HG03457 (cell line): ENCODE measurements at regions not wholly inside any gene's neighbourhood (a gene's known extent, or its start where the extent isn't known, plus 50 kb on each side); places are given as distances from the start of the nearest gene placed in this dataset.

ENCODE experiments used
- ATAC-seq: cut with Tn5 transposase; IDR thresholded peaks from one replicate; pipeline ENCODE4 v1.9.1; 2021; ENCODE audit warnings: moderate number of reproducible peaks; ENCODE audit not compliant: unreplicated experiment

GRCh38 chr6:99091985-99092384 lies 144.2 kb upstream of the FBXL4 start:
- peak; percentile 90 for ATAC-seq

GRCh38 chr6:99080191-99080590 lies 132.4 kb upstream of the FBXL4 start:
- no peak for ATAC-seq

- ATAC-seq = no peak
Measured at GRCh38 chr6:99079058-99079457, 131.3 kb upstream of the FBXL4 start.

DNA sequence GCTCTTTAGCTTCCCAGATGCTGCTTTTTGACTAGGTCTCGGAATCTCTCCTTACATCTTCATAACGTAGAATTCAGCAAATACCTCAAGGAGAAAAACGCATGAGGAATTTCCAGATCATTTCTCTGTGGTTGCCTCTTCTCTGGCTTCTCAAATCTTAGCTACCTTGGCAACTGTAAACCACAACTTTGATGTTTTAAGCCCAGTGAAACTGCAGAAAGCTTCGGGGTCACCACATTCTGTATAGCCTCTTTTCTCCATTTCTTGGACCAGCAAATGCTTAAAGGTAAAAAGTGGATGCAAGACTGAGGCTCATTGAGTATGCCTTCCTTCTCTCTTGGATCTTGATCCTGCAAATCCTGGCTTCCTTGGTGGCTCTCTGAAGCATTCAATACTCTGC lies 125.5 kb upstream of the FBXL4 start:
- ATAC-seq = no peak

- ATAC-seq = no peak
Measured at GRCh38 chr6:99066044-99066443, 118.3 kb upstream of the FBXL4 start.

DNA sequence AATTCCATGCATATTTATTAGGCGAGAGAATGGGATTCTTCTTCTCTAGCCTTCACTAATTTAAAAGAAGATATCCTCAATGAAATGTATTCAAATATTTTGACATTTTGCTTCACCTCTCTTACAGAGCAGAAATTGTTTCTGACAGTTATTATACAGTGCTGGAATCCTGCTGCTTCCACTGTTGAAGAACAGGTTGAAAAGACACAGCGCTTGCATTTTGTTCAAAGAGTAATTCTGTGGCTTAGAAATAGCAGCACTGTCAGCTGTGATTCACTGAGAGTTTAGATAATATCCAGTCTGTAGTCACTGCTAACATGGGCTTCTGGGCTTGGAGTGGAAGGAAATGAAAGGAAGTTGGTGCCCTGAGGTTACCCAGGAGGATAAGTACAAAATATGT lies 117.1 kb upstream of the FBXL4 start:
- ATAC-seq = no peak

DNA sequence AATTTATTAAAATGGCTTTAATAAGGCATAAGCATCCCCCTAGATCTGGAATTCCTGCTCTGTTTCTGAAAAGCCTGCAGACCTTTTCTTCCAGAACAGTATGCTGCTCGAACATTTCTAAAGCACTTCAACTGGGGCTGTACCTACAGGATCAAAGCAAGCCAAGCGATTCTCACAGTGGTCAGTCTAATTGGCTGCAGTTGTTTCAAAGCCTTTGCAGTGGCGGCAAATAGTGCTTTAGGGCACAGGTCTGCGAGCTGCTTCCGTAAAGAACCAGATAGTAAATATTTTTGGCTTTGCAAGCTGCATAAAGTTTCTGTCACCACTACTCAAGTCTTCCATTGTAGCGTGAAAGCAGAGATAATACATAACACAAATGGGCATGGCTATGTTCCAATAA lies 88.9 kb upstream of the FBXL4 start:
- ATAC-seq = no peak

DNA sequence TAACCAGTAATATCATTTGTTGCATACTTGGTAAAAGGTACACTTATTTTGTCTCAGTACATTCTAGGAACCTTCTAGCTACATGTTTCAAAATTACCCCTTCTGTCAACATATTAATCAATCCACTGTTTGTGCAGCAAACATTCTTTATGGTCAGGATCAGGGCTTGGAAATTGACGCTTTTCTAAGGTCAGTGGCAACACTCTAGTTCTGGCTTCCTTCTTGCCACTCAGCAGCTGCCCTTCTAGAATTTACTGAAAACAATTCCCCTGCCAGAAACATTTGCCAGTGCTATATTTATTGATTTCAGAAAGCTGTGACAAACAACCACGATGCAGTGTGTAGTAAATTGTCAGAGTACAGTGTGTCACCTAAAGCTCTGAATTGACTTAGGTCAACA lies 84.7 kb upstream of the FBXL4 start:
- ATAC-seq = no peak

DNA sequence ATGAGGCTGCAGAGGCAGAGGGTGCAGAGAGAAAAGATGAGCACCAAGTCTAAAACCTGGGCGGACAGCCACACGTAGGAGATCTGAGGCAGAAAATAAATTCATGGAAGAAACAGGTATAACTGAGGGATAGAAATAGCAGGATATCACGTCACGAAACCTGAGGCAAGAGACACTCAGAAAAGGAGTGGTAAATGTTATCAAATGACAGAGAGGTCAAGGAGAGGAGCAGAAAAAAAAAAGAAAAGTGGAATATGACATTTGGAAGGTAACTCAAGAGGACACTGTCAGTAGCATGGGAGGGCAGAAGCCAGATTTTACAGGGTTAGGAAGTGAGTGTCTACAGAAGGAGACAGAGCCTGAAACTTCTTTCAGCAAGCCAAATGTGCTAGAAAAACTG lies 84.2 kb upstream of the FBXL4 start:
- ATAC-seq = no peak

- no peak for ATAC-seq
Measured at GRCh38 chr6:99030915-99031314, 83.2 kb upstream of the FBXL4 start.

- ATAC-seq = no peak
Measured at GRCh38 chr6:99026135-99026534, 78.4 kb upstream of the FBXL4 start.

DNA sequence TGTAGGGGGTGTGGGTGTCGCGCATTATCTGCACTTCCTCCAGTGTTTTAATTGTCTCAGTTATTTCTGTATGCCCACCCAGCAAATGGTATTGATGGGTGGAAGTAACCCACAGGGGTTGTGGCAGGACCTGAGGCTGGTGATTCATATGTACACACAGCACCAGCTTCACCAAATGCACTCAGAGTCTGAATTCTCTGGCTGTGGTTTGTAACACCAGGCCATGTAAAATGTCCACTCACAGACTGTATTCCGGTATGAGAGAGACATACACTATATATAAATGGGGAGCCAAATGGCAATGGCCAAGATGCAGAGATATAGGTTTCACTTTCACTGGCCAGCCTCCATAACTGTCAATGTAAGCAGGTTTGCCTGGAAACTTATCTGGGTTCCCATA lies 76.3 kb upstream of the FBXL4 start:
- ATAC-seq = no peak

DNA sequence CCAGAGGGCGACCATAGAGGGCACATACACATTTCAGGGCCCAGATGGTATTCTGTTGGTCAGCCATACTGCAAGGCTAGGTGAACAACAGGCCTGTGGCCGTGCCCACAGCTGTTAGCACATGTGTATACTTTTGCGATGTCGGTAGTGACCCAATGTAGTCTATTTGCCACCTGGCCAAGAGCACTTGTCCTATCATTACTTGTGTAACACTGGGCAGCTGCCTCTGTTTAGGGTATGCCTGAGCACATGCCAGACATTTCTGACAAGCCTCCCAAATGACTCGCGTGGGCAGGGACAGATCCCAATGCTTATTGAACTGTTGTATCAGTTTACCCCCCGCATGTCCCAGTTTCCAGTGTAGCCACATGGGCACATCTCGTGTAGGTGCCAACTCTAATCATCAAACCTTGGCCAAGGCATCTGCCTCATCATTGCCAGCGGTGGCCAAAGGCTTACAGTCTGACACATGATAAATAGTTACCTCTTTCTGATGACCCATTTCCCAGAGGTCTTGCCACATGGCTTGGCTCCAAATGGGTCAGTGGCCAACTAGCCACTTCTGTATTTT lies 74.4 kb upstream of the FBXL4 start:
- ATAC-seq = no peak

DNA sequence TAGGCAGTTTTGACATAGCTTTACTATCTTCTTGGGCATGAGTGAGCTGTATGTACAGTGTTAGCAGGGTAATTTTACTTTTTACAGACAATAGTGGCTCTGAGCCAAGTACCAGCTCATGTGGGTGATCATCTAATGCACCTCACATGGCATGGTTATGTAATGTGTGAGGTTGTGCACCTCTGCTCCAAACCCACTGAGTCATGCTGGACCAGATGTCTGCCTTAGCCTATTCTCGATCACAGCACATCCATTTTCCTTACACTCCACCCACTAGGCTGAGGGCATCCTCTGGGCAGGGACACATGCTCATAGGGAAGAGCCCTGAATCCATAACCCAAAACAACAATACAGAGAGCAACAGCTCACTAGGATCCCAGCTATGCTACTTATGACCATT lies 71.6 kb upstream of the FBXL4 start:
- no peak for ATAC-seq

DNA sequence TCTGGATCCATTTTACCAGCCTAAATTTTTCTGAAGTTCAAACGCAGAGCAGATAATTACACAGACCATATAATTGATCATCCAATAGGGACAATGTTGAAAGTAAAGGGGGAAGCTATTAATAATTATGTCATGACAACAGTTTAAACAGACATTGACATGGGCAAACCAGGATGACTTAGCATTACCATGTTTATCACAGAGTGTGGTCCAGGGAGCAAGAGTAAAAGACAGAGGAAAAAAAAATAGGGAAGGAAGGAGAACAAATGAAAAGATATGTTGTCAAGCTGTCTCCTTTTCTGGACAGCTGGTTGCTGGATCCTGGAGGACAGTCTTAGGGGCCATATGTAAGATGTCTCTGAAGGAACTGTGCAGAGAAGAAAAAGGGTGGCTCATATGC lies 69.4 kb upstream of the FBXL4 start:
- no peak for ATAC-seq

GRCh38 chr6:99016355-99016754 lies 68.6 kb upstream of the FBXL4 start:
- peak; percentile 93 for ATAC-seq

GRCh38 chr6:99014061-99014460 lies 66.3 kb upstream of the FBXL4 start:
- no peak for ATAC-seq

GRCh38 chr6:99013661-99014060 lies 65.9 kb upstream of the FBXL4 start:
- no peak for ATAC-seq

GRCh38 chr6:99013145-99013544 lies 65.4 kb upstream of the FBXL4 start:
- ATAC-seq = no peak

DNA sequence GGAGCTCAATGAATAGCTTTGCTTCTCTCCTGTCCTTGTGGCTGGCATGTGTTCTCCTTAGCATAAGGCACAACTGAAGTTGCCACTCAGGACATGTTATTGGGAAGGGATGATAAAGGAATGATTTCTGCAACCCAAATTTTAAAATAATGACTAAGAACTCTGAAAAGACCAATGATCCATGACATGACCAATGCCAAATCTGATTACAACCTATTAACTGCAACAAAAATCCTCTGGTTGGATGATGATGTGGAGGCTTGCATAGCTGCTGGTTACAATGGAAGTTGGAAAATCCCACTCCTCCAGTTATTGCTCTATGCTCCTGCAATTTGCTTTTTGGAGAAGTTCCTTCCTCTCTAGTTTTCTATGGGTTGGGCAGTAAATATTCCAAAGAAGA lies 63.4 kb upstream of the FBXL4 start:
- ATAC-seq = no peak

- ATAC-seq = no peak
Measured at GRCh38 chr6:99002831-99003230, 55.1 kb upstream of the FBXL4 start.

DNA sequence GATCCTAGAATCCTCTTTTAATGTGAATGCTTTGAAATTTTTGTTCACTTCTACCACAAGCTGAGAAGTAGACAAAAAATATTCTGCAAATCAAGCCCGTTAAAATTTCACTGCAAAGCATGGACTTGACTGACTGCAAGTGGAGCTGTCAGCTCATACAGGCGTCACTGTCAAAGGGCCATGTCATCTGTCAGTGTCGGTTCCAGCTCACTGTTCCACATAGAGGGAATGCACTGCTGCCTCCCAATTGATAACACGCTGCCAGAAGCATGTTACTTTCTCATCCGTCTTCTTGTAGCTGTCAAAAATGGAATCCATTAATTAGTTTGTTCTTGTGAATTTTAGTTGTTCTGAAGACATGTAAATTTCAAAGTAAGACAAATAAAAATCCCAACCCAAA lies 50.4 kb upstream of the FBXL4 start:
- no peak for ATAC-seq
